ENCODE measurements at regions not wholly inside any gene's neighbourhood (a gene's known extent, or its start where the extent isn't known, plus 50 kb on each side); places are given as distances from the start of the nearest gene placed in this dataset.

- TF ChIP-seq CTCF (IDR thresholded peaks at IDR 0.05) (no peak), POLR2A (IDR thresholded peaks at IDR 0.05) (no peak)
These were observed 241.5 kb upstream of the PRSS1 start for GRCh38 chr7:142507799-142508198.

Data from upper lobe of left lung (tissue), 4 donors.